ENCODE measurements at regions not wholly inside any gene's neighbourhood (a gene's known extent, or its start where the extent isn't known, plus 50 kb on each side); places are given as distances from the start of the nearest gene placed in this dataset.

- Histone ChIP-seq H3K4me3 (no peak overlapping the region), H3K27ac (no peak overlapping the region), H3K36me3 (no peaks in the 10 kb centered on the region), H3K4me1 (peaks cover 0 to 5% of the 10 kb centered on the region in 2 donors), H3K9me3 (no peaks in the 10 kb centered on the region), H3K27me3 (no peaks in the 10 kb centered on the region)
- no peak for DNase-seq (ENCODE audit: low spot score)
- no peak for TF ChIP-seq CTCF (IDR thresholded peaks at IDR 0.05)
These were observed 365.5 kb upstream of the ID2 start for GRCh38 chr2:8316356-8316755.

- no peaks in the 10 kb centered on the region for H3K36me3 ChIP-seq
- no peak for TF ChIP-seq CTCF (IDR thresholded peaks at IDR 0.05)
- no peaks in the 10 kb centered on the region for H3K9me3 ChIP-seq
- peaks cover 0 to 5% of the 10 kb centered on the region in 2 donors for H3K4me1 ChIP-seq
- no peak overlapping the region for H3K4me3 ChIP-seq
- H3K27me3 ChIP-seq = no peaks in the 10 kb centered on the region
- peak; percentile 56 for DNase-seq (ENCODE audit: low spot score)
- H3K27ac ChIP-seq = no peak overlapping the region
These were observed 364.4 kb upstream of the ID2 start for GRCh38 chr2:8317418-8317817.

GRCh38 chr2:8319219-8319618 is 362.6 kb upstream of the ID2 start:
- H3K4me1 ChIP-seq = no peaks in the 10 kb centered on the region

GRCh38 chr2:8320311-8321066 is 361.4 kb upstream of the ID2 start:
- no peak for TF ChIP-seq CTCF (IDR thresholded peaks at IDR 0.05)
- H3K36me3 ChIP-seq = no peaks in the 10 kb centered on the region
- peak; percentile 26 for DNase-seq (ENCODE audit: low spot score)

More at GRCh38 chr2:8319219-8319618, 362.6 kb upstream of the ID2 start:
- Histone ChIP-seq H3K4me3 (no peak overlapping the region), H3K27ac (no peak overlapping the region), H3K27me3 (no peaks in the 10 kb centered on the region), H3K36me3 (no peaks in the 10 kb centered on the region), H3K9me3 (no peaks in the 10 kb centered on the region)
- DNase-seq (ENCODE audit: low spot score) = no peak
- no peak for TF ChIP-seq CTCF (IDR thresholded peaks at IDR 0.05)

GRCh38 chr2:8322634-8323033 is 359.2 kb upstream of the ID2 start:
- H3K4me3 ChIP-seq = no peak overlapping the region
- no peaks in the 10 kb centered on the region for H3K4me1 ChIP-seq
- no peak for TF ChIP-seq CTCF (IDR thresholded peaks at IDR 0.05)
- DNase-seq (ENCODE audit: low spot score) = no peak
- H3K27me3 ChIP-seq = no peaks in the 10 kb centered on the region
- H3K27ac ChIP-seq = no peak overlapping the region
- H3K9me3 ChIP-seq = no peaks in the 10 kb centered on the region
- no peaks in the 10 kb centered on the region for H3K36me3 ChIP-seq

More at GRCh38 chr2:8320311-8321066, 361.4 kb upstream of the ID2 start:
- Histone ChIP-seq H3K27me3 (no peaks in the 10 kb centered on the region), H3K27ac (no peak overlapping the region), H3K4me3 (no peak overlapping the region), H3K4me1 (no peaks in the 10 kb centered on the region), H3K9me3 (no peaks in the 10 kb centered on the region)

Measured in right atrium auricular region (tissue), 2 donors.